HUES6 (cell line): ENCODE measurements at regions not wholly inside any gene's neighbourhood (a gene's known extent, or its start where the extent isn't known, plus 50 kb on each side); places are given as distances from the start of the nearest gene placed in this dataset.
A peak's percentile ranks its signal among the peaks of the same experiment; 100 is the strongest.

Experiments
- H3K27ac ChIP-seq: 2 replicates; pipeline ENCODE4 v1.7.0; 2013; ENCODE audit warnings: low read depth, mild to moderate bottlenecking, low read length, inconsistent platforms
- H3K27me3 ChIP-seq: 2 replicates; pipeline ENCODE4 v1.6.1; 2013; ENCODE audit warnings: low read length; ENCODE audit not compliant: control insufficient read depth, insufficient read depth
- H3K36me3 ChIP-seq: 2 replicates; pipeline ENCODE4 v1.6.1; 2013; ENCODE audit warnings: low read length; ENCODE audit not compliant: control insufficient read depth, insufficient read depth
- H3K4me1 ChIP-seq: 2 replicates; pipeline ENCODE4 v1.6.1; 2013; ENCODE audit warnings: low read length; ENCODE audit not compliant: control insufficient read depth, insufficient read depth
- H3K4me3 ChIP-seq: 2 replicates; pipeline ENCODE4 v1.5.1; 2013; ENCODE audit warnings: low read depth, low read length
- H3K9ac ChIP-seq: one replicate; pipeline ENCODE4 v1.6.1; 2013; ENCODE audit warnings: mild to moderate bottlenecking, low read length
- H3K9me3 ChIP-seq: 2 replicates; pipeline ENCODE4 v1.6.1; 2013; ENCODE audit warnings: low read depth, low read length; ENCODE audit not compliant: control insufficient read depth, insufficient read depth

GRCh38 chr16:51753467-51754127 is 602.5 kb upstream of the SALL1 start:
- Histone ChIP-seq H3K36me3 (no peaks in the 10 kb centered on the region), H3K4me1 (peaks cover 44% of the 10 kb centered on the region), H3K9me3 (no peaks in the 10 kb centered on the region), H3K9ac (no peak overlapping the region), H3K27me3 (no peaks in the 10 kb centered on the region), H3K4me3 (no peak overlapping the region), H3K27ac (no peak overlapping the region)

- no peak overlapping the region for H3K27ac ChIP-seq
- H3K9me3 ChIP-seq = no peaks in the 10 kb centered on the region
Observed at GRCh38 chr16:51752438-51752995, 601.4 kb upstream of the SALL1 start.

GRCh38 chr16:51747329-51747728 is 596.3 kb upstream of the SALL1 start:
- no peaks in the 10 kb centered on the region for H3K9me3 ChIP-seq

More at GRCh38 chr16:51752438-51752995, 601.4 kb upstream of the SALL1 start:
- Histone ChIP-seq H3K27me3 (no peaks in the 10 kb centered on the region), H3K9ac (no peak overlapping the region), H3K36me3 (no peaks in the 10 kb centered on the region), H3K4me3 (no peak overlapping the region), H3K4me1 (peaks cover 42% of the 10 kb centered on the region)

GRCh38 chr16:51734220-51734619 is 583.1 kb upstream of the SALL1 start:
- Histone ChIP-seq H3K4me1 (peaks cover 10% of the 10 kb centered on the region), H3K36me3 (no peaks in the 10 kb centered on the region), H3K27ac (no peak overlapping the region), H3K9ac (no peak overlapping the region), H3K27me3 (no peaks in the 10 kb centered on the region), H3K9me3 (no peaks in the 10 kb centered on the region), H3K4me3 (no peak overlapping the region)

More at GRCh38 chr16:51747329-51747728, 596.3 kb upstream of the SALL1 start:
- Histone ChIP-seq H3K36me3 (no peaks in the 10 kb centered on the region), H3K27ac (no peak overlapping the region), H3K4me3 (no peak overlapping the region), H3K27me3 (no peaks in the 10 kb centered on the region), H3K9ac (no peak overlapping the region), H3K4me1 (no peaks in the 10 kb centered on the region)

- no peaks in the 10 kb centered on the region for H3K27me3 ChIP-seq
- H3K4me1 ChIP-seq = peaks cover 10% of the 10 kb centered on the region
- H3K9ac ChIP-seq = no peak overlapping the region
- H3K27ac ChIP-seq = no peak overlapping the region
- H3K9me3 ChIP-seq = no peaks in the 10 kb centered on the region
- no peak overlapping the region for H3K4me3 ChIP-seq
- no peaks in the 10 kb centered on the region for H3K36me3 ChIP-seq
Observed at GRCh38 chr16:51733181-51733580, 582.1 kb upstream of the SALL1 start.

GRCh38 chr16:51731160-51731559 is 580.1 kb upstream of the SALL1 start:
- H3K9ac ChIP-seq = peak overlapping the region; percentile 66
- no peaks in the 10 kb centered on the region for H3K36me3 ChIP-seq
- peak overlapping the region; percentile 7; the same call in 1 of the 2 replicates for H3K27ac ChIP-seq
- H3K4me1 ChIP-seq = peaks cover 10% of the 10 kb centered on the region
- H3K27me3 ChIP-seq = no peaks in the 10 kb centered on the region
- no peak overlapping the region for H3K4me3 ChIP-seq
- peaks cover 6% of the 10 kb centered on the region; the same call in 1 of the 2 replicates for H3K9me3 ChIP-seq

GRCh38 chr16:51723036-51723724 is 572.1 kb upstream of the SALL1 start:
- Histone ChIP-seq H3K9me3 (peaks cover 6% of the 10 kb centered on the region; the same call in 1 of the 2 replicates), H3K4me1 (peaks cover 4% of the 10 kb centered on the region; the same call in 1 of the 2 replicates), H3K27ac (no peak overlapping the region; the same call in 1 of the 2 replicates), H3K4me3 (no peak overlapping the region), H3K36me3 (no peaks in the 10 kb centered on the region), H3K27me3 (no peaks in the 10 kb centered on the region), H3K9ac (no peak overlapping the region)

- peaks cover 4% of the 10 kb centered on the region; the same call in 1 of the 2 replicates for H3K4me1 ChIP-seq
- peaks cover 6% of the 10 kb centered on the region; the same call in 1 of the 2 replicates for H3K9me3 ChIP-seq
- no peaks in the 10 kb centered on the region for H3K27me3 ChIP-seq
- no peak overlapping the region for H3K4me3 ChIP-seq
- no peak overlapping the region for H3K9ac ChIP-seq
- no peaks in the 10 kb centered on the region for H3K36me3 ChIP-seq
- no peak overlapping the region for H3K27ac ChIP-seq
Observed at GRCh38 chr16:51722467-51722866, 571.4 kb upstream of the SALL1 start.

GRCh38 chr16:51719376-51719775 is 568.3 kb upstream of the SALL1 start:
- H3K27ac ChIP-seq = no peak overlapping the region; the same call in 1 of the 2 replicates
- no peaks in the 10 kb centered on the region for H3K36me3 ChIP-seq
- peaks cover 4% of the 10 kb centered on the region; the same call in 1 of the 2 replicates for H3K4me1 ChIP-seq
- H3K9ac ChIP-seq = no peak overlapping the region
- H3K4me3 ChIP-seq = no peak overlapping the region
- peaks cover 3% of the 10 kb centered on the region; the same call in 1 of the 2 replicates for H3K9me3 ChIP-seq
- no peaks in the 10 kb centered on the region for H3K27me3 ChIP-seq

GRCh38 chr16:51716195-51716594 is 565.1 kb upstream of the SALL1 start:
- no peak overlapping the region for H3K9ac ChIP-seq
- peaks cover 3% of the 10 kb centered on the region; the same call in 1 of the 2 replicates for H3K9me3 ChIP-seq
- no peak overlapping the region for H3K4me3 ChIP-seq
- no peaks in the 10 kb centered on the region for H3K36me3 ChIP-seq
- H3K27ac ChIP-seq = no peak overlapping the region
- H3K27me3 ChIP-seq = no peaks in the 10 kb centered on the region
- H3K4me1 ChIP-seq = no peaks in the 10 kb centered on the region; the same call in 1 of the 2 replicates

GRCh38 chr16:51713502-51713901 is 562.4 kb upstream of the SALL1 start:
- Histone ChIP-seq H3K36me3 (no peaks in the 10 kb centered on the region), H3K9me3 (peaks cover 3% of the 10 kb centered on the region; the same call in 1 of the 2 replicates), H3K27ac (no peak overlapping the region), H3K9ac (no peak overlapping the region), H3K4me3 (no peak overlapping the region), H3K4me1 (no peaks in the 10 kb centered on the region; the same call in 1 of the 2 replicates), H3K27me3 (no peaks in the 10 kb centered on the region)
